ENCODE measurements at regions not wholly inside any gene's neighbourhood (a gene's known extent, or its start where the extent isn't known, plus 50 kb on each side); places are given as distances from the start of the nearest gene placed in this dataset.

DNA sequence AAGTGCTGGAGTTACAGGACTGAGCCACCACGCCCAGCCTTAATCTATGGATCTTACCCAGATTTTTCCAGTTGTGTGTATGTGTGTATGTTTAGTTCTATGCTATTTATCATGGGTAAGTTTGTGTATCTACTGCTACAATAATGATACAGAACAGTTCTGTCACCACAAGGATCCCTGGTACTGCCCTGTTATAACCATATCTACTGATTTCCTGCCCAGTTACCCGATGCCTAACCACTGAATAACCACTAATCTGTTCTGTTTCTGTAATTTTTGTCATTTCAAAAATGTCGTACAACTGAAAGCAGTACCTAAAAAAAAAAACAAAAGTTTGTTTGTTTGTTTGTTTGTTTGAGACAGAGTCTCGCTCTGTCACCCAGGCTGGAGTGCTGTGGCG, 123.7 kb upstream of the RAP2B start (continued):
- TF ChIP-seq, protein P1, sequence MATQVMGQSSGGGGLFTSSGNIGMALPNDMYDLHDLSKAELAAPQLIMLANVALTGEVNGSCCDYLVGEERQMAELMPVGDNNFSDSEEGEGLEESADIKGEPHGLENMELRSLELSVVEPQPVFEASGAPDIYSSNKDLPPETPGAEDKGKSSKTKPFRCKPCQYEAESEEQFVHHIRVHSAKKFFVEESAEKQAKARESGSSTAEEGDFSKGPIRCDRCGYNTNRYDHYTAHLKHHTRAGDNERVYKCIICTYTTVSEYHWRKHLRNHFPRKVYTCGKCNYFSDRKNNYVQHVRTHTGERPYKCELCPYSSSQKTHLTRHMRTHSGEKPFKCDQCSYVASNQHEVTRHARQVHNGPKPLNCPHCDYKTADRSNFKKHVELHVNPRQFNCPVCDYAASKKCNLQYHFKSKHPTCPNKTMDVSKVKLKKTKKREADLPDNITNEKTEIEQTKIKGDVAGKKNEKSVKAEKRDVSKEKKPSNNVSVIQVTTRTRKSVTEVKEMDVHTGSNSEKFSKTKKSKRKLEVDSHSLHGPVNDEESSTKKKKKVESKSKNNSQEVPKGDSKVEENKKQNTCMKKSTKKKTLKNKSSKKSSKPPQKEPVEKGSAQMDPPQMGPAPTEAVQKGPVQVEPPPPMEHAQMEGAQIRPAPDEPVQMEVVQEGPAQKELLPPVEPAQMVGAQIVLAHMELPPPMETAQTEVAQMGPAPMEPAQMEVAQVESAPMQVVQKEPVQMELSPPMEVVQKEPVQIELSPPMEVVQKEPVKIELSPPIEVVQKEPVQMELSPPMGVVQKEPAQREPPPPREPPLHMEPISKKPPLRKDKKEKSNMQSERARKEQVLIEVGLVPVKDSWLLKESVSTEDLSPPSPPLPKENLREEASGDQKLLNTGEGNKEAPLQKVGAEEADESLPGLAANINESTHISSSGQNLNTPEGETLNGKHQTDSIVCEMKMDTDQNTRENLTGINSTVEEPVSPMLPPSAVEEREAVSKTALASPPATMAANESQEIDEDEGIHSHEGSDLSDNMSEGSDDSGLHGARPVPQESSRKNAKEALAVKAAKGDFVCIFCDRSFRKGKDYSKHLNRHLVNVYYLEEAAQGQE (IDR thresholded peaks at IDR 0.05; ENCODE audit: low read depth) = no peak
- no peak for TF ChIP-seq POLR2AphosphoS5 (IDR thresholded peaks at IDR 0.05; ENCODE audit: low read depth, low read length)
- no peak for TF ChIP-seq EZH2phosphoT487 (IDR thresholded peaks at IDR 0.05; ENCODE audit: borderline replicate concordance)
- TF ChIP-seq SP1 (IDR thresholded peaks at IDR 0.05; ENCODE audit: low read depth) = no peak

DNA sequence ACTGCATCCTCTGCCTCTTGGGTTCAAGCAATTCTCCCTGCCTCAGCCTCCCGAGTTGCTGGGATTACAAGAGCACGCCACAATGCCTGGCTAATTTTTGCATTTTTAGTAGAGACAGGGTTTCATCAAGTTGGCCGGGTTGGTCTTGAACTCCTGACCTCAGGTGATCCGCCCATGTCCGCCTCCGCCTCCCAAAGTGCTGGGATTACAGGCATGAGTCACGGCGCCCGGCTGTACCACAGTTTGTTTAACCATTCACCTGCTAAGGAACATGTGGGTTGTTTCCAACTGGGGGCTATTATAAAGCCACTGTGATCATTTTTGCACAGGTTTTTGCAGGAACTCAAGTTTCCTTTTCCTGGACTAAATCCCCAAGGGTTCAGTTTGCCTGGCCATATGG, 123.2 kb upstream of the RAP2B start:
- RAD21 ChIA-PET (ENCODE audit: low non-redundant PET in 1 of 2, low total read pairs in 2 of 2, uncharacterized antibody in 2 of 2, unreplicated experiment in 2 of 2) = no interaction called here
- DNase-seq (ENCODE audit: low read depth, low spot score) = no peak
- POLR2A ChIA-PET = no interaction called here
- Histone ChIP-seq H4K20me1 (ENCODE audit: insufficient read depth) (no peaks in the 10 kb centered on the region), H3K27ac (ENCODE audit: low read depth, low read length) (no peak overlapping the region), H3K9ac (ENCODE audit: low read length) (no peak overlapping the region), H3K4me2 (ENCODE audit: low read length) (peak overlapping the region; percentile 67), H3K9me3 (ENCODE audit: control insufficient read depth in 1 of 2, insufficient read depth in 1 of 2, low read depth in 1 of 2, low read length in 2 of 2) (no peaks in the 10 kb centered on the region), H3K4me1 (ENCODE audit: control insufficient read depth in 1 of 2, insufficient read depth in 2 of 2, low read length in 2 of 2) (peaks cover 16 to 36% of the 10 kb centered on the region in 2 experiments; a peak in 3 of 4 replicates), H3K27me3 (ENCODE audit: insufficient read depth, low read length) (no peaks in the 10 kb centered on the region), H2AFZ (ENCODE audit: low read depth, low read length, poor library complexity, severe bottlenecking) (peak overlapping the region; percentile 68), H3K4me3 (replicated peaks in 1 of 2; ENCODE audit: low read depth in 1 of 2, low read length in 2 of 2) (peak overlapping the region in 1 of 2 experiments; percentile 20; a peak in 1 of 4 replicates), H3K36me3 (ENCODE audit: control insufficient read depth in 1 of 2, insufficient read depth in 2 of 2, low read length in 2 of 2) (no peaks in the 10 kb centered on the region), H3K9me2 (ENCODE audit: insufficient read depth) (no peaks in the 10 kb centered on the region), H3K79me2 (ENCODE audit: insufficient read depth, low read length) (no peaks in the 10 kb centered on the region)
- BruUV-seq (replicated peaks) = no TSS peak
- CTCF ChIA-PET = no interaction called here
- peak; percentile 41 for ATAC-seq
- TF ChIP-seq POLR2A (IDR thresholded peaks at IDR 0.05; ENCODE audit: borderline replicate concordance, extremely low read depth, insufficient read depth, insufficient read length) (no peak), SP1 (IDR thresholded peaks at IDR 0.05; ENCODE audit: low read depth) (peak; percentile 45), ZNF274 (IDR thresholded peaks at IDR 0.05; ENCODE audit: low read depth, low read length) (no peak), TCF7L2 (IDR thresholded peaks at IDR 0.05; ENCODE audit: borderline replicate concordance, extremely low read depth, insufficient read depth, insufficient read length) (no peak), JUND (IDR thresholded peaks at IDR 0.05) (peak; percentile 57; the same call in 1 of the 2 replicates), CBX3 (IDR thresholded peaks at IDR 0.05; ENCODE audit: low read depth) (peak; percentile 60; the same call in 1 of the 2 replicates), EGR1 (IDR thresholded peaks at IDR 0.05; ENCODE audit: low read depth) (peak; percentile 84), SIN3A (IDR thresholded peaks at IDR 0.05; ENCODE audit: low read depth) (no peak), SRF (IDR thresholded peaks at IDR 0.05; ENCODE audit: low read depth) (no peak), FOSL1 (IDR thresholded peaks at IDR 0.05; ENCODE audit: low read depth) (peak; percentile 56; the same call in 1 of the 2 replicates)
- TF ChIP-seq, protein P1 (IDR thresholded peaks at IDR 0.05; ENCODE audit: low read depth) = no peak
- TF ChIP-seq, protein P2, sequence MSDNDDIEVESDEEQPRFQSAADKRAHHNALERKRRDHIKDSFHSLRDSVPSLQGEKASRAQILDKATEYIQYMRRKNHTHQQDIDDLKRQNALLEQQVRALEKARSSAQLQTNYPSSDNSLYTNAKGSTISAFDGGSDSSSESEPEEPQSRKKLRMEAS (IDR thresholded peaks at IDR 0.05) = peak; percentile 44; the same call in 1 of the 2 replicates
- intact Hi-C loops (cut with micrococcal nuclease) = no loop called here
